GM21576 (cell line): ENCODE measurements at regions not wholly inside any gene's neighbourhood (a gene's known extent, or its start where the extent isn't known, plus 50 kb on each side); places are given as distances from the start of the nearest gene placed in this dataset.

ENCODE experiments used
- ATAC-seq: cut with Tn5 transposase; IDR thresholded peaks from one replicate; pipeline ENCODE4 v1.9.1; 2021; ENCODE audit warnings: mild to moderate bottlenecking, moderate library complexity; ENCODE audit not compliant: unreplicated experiment

DNA sequence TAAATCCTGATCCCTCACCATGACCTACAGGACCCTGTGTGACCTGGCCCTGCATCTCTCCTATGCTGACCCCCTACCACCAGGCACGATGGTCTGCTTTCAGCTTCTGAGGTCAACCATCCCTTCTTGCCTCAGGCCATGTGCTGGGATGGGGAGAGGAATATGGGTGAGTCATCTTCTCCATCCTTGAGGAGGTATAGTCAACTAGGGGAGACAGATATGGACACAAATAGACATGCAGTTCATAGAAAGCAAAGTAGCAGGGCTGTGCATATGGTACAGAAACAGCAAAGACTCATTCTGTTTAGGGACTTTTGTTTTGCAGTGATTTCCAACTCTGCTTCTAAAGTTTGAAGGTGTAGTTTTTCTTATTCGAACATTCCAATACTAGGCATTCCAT lies 250.8 kb upstream of the FGGY start:
- ATAC-seq: no peak

DNA sequence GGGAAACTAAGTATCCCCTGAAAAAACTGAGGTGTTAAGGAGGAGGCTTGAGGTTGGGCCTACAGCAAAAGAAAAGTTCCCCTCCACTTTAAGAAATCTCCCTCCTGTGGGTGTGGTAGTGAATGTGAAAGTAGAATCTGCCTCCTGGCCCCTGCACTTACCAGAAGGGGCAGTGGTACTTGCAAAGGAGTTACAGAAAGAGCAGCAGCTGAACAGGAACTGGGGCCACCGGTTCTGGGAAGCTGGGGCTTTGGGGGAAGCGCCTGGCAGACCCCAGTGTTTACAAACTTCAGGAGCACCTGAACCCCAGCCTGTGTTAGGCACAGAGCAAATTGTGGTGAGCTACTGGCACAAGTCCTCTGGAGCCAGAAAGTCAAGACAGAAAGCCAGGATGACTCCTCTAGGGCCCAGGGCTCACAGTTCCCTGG lies 250.2 kb upstream of the FGGY start:
- ATAC-seq: peak; percentile 94

DNA sequence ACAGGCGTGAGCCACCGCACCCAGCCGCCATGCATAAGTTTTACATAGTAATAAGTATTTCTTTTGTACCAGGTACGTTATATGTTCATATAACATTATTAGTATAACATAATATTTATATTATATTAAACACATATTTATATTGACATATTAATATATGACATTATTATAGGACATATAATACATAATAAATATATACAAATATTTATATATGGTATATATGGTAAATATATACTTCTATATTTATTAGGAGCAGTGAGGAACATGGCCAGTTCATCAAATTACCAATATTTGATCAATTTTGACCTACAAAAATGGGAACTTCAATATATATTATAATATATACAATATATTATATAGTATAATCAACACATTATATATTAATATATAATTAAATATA lies 245.9 kb upstream of the FGGY start:
- no peak for ATAC-seq

DNA sequence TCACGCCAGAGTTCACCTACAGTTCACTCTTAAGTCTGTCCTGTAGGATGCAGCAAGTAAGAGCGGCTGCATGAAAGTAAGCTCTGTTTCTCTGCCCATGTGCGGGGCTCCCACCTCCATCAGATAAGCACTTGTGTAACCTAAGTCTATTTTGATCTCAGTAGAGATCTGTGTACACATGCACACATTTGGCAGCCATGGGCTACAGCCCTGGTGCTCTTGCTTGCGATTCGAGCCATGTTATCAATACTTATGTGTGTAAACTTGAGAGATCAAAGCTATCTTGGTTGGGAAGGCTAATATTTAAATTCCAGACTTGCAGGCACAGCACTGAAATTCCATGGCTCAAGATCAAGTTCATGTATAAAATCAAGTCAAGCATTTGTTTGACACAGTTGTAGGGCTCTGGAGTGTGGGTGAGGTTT lies 244.7 kb upstream of the FGGY start:
- ATAC-seq: no peak

DNA sequence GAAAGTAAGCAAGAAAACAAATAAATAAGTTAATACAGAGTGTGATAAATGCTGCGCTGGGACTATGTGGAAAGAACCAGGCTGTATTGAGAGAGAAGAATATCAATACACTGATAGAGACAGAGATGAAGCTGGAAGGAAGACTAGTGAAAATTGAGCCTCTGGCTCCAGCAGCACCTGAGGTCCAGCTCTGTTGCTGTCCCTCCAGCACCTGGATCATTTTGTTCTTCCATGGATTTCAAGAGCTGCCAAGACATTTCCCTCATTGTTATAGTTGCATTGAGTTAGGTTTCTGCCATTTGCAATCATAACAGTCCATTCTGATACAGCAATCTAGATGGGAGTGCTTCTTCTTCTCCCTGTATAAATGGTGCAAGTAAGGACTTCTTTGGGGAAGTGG lies 242.7 kb upstream of the FGGY start:
- no peak for ATAC-seq

DNA sequence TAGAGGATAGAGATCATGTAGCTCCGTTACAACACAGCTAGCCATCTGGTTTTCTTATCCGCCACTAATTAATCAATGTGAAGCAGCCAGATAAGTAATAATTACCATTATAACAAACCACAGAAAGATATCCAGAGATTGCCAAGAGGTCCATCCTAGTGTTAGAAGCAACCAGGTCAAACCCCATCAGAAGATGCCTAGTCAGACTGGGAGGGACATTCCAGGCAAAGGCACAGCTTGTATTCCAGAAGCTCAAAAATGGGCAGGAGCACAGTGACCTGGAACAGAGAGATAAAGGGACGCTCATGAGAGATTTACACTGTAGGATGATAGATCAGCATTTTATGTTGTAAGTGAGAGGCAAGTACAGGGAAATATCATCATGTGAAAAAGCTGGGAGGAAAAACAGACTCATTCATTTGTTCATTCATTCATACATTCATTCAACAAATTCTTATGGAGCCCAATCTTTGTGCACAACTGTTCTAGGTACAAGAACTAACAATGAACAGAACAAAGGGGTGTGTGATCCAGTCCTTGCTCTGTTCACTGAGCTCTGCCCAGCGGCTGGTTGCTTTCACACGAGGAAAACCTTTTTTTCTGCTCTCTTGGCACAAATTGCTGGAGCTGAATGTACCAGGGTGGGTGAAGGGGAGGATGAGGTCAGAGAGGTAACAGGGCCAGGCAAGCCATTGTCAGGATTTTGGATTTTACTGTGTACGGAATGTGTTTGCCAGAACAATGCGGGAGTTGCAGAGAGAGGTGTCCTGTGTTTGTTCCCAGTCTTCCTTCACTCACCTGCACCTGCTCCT lies 240.8 kb upstream of the FGGY start:
- no peak for ATAC-seq

DNA sequence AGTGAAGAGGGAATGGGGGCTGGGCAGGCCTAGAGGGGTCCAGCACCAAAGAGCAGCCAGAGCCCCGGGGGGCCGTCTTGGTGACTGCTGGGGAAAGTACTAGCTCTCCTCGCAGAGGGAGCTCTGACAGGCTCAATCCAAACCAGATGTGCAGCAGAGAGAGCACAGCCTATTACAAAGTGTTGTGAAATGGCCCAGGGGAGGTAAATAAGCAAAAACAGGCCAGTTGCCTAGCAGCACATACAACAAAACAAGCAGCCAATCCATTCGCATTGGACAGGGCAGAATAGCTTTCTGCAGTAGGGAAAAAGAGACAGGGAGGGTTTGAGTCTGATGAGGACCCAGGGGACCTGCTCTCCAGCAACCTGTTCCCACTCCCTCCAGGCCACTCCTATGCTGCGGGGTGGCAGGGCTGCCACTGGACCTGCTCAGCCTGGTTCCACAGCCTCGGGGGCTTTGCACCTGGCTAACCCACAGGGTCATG lies 239.6 kb upstream of the FGGY start:
- ATAC-seq: no peak

DNA sequence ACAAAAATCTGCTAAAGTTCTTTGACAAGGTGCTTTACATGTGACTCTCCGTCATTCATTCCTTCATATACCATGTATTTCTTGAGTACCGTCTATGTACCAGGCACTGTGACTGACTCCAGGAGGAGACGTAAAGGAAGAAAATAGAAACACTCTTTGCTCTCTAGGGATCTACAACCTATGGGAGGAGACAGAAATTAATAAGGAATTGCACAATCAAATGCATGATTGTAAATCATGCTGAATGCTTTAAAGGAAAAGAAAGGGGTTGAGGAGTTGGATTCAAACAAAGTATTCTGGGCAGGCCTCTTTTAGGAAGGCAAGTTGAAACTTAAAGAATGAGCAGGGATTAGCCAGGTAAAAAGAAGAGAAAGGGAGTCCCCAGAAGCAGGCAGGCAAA lies 239.1 kb upstream of the FGGY start:
- ATAC-seq: no peak

DNA sequence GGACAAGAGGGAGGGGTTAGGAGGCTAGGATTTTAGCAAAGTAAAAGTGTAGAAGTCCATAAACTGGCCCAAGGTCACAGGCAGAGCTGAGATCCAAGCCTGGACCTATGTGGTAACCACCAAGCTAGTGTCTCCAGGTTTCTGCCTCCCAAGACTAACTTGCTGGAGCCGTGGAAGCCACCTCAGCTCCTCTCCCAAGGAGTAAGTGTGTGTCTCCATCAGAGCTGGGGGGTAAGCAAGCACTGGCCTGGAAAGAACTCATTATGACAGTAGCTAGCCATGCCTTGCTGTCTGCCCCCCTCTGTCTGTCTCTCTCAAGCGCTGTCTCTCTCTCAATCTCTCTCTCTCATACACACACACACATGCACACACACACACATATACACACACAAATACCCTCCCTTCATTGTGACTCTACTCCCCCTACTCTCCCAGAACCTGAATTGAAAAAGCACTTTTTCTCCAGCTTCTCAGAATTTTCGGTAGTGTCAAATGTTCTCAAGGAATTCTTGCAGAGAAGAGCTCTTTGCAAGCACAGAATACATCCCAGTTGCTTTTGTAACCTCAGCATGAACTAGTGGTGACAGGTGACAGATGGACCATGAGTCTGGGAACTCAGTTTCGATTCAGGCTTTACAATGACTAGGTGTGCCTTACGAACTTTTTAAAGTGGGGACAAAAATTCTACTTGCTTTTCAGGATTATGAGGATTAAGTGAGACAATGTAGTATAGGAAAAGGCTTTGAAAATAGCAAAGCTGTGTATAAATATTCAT lies 238.0 kb upstream of the FGGY start:
- ATAC-seq: no peak

DNA sequence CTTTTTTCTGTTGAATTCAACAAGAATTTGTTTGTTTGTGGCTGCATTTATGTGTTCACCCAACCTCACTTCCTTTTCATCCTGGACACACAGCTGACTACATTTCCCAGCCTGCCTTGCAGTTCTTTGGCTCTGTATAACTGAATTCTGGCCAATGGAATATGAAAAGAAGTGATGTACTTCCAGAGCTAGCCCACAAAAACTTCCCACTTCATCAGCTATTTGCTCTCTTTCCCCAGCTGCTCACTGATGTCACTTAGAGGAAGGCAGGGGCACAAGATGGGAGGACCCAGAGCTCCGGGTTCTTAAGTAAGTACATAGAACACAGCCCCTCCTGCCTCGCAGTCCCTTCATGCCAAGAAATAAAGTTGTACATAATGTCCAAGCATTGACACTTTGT lies 235.0 kb upstream of the FGGY start:
- no peak for ATAC-seq

DNA sequence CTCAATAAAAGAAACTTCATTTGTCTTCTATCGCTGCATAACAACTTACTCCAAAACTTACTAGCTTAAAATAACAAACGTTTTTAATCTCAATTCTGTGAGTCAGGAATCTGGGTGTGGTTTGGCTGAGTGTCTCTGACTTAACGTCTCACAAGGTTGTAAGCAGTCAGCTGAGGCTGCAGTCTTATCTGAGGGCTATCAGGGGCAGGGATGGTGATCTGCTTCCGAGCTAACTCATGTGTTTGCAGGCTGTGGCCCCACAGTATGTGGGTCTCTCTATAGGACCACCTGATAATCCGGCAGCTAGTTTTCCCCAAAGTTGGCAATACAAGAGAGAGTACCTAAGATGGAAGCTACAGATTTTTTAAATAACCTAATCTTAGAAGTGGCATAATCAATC lies 234.2 kb upstream of the FGGY start:
- no peak for ATAC-seq

DNA sequence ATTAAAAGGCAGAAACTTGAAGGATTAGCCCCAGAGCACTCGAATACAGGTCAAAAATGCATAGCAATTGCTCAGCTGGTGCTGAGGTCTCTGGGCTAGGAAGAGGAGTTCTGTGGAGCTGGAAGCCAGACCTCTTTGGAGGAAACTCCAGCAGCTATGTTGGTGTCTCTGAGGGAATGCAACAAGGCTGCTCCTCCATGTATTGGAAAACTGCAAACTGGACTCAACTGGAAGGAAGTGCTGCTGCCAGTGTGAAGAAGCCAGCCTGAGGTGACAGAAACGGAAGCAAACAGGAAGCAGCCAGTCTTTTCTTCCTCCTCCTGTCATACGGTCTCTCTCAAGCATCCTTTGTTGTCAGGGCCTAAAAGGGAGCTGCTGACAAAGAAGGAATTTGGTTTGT lies 233.4 kb upstream of the FGGY start:
- ATAC-seq: no peak

DNA sequence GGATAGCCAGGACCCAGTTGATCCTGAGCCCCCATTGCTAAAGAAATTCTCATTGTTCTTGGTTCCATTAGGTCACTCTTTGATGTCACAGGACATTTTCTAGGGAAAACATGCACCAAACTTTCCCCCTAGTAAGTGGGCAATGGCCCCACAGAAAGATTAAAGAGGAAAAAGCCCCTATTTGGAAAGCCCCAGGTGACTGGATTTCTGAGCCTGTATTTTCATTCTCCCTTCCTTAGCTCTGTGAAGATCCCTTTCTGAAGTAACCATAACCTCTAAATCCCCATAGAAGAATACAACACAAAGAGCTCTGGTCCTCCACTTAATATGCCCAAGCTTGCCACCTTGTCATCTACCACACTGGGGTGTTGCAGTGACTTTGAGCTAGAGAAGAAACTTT lies 232.3 kb upstream of the FGGY start:
- ATAC-seq: no peak

DNA sequence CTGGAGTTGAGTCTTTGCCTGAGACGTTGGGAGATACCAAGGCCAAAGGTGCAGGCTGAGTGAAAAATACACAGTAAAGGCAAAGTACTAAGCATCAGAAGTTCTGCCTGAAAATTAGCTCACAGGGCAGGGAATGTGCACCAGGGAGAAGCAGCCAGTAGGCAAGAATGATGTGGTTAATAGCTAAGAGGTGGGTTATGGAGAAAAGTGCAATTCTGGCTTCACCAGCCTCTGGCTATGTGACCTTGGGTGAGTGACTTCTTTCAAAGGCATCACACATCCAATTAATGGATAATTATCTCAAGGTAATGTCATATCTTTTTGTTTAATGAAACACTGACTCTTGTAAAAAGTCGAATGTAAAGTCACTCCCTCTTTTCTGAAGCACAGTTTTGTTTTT lies 230.7 kb upstream of the FGGY start:
- ATAC-seq: no peak

DNA sequence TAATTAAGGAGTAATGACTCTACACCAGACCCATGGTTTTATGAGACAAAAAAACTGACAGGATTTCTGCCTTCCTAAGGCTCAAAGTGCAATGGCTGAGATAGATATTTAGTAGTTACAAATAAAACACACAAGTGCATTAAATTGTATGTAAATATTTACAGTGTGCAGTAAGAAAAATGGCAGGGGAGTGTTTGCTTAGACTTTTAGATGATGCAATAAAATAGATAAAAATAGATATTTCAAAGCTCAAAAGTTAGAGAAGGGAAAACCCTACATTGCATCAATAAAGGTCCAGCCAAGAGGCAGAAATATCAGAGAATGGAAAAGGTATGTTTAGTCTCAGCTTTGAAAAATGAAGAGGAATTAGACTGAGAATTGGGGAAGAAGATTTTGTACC lies 226.3 kb upstream of the FGGY start:
- ATAC-seq: no peak

DNA sequence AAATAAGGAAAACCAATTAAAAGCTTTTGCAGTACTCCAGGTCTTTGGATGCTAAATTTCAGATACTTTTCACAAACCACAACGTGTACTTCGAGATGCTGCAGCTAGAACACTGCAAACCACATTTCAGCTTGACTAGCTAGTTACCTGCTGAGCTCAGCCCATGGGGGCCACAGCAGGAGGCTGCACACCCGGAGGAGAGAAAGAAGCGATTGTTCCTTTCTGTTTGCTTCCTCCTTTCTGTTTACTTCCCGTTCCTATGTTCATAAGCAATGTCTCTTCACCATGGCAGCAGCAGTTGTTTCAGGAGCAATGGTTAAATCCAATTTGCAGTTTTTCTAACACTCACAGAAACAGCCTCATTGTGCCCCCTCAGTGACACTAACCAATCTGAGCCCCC lies 225.6 kb upstream of the FGGY start:
- ATAC-seq: no peak

DNA sequence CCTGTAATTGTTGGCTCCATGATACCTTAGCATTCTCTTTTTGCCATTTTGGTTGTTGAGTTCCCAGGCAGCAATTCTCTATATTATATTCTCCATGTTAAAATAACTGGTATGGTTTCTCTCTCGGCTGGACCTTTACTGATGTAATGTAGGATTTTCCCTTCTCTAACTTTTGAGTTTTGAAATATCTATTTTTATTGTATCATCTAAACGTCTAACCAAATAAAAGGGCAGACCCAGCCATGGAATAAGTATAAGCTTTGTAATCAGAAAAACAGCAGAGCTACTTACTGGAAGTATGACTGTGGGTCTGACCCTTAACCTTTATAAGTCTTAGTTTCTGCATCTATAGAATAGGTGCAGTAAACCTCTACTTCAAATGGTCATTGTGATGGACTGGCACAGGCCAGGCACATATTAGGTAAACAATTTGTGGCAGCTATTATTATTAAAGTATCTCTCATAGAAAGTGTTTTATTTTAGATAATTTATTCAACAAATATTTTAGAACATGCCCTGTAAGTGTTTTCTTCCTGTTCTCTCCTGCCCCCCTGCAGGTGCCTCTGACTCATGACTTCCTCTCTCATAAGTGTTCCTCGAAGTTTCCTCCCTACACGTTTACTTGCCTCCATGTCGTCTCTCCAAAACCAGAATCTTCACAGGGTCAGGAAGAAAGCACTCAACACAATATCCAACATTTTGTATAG lies 224.9 kb upstream of the FGGY start:
- ATAC-seq: no peak

DNA sequence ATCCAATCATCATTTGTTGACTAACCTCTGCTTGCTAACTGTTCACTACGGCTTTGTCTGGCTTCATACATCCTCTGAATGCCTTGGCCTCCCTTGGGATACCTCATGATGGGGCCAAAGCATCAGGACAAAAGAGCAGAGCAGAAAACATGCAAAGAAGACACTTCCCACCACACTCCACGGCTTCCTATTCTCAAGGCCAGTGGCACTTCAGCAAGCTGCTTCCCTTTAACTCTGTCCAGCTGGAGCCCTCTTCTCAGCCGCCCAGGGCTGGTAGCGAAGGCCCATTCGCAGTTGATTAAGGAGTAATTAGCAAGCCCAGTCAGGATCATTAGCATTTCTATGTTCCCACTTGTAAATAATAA lies 224.3 kb upstream of the FGGY start:
- no peak for ATAC-seq

DNA sequence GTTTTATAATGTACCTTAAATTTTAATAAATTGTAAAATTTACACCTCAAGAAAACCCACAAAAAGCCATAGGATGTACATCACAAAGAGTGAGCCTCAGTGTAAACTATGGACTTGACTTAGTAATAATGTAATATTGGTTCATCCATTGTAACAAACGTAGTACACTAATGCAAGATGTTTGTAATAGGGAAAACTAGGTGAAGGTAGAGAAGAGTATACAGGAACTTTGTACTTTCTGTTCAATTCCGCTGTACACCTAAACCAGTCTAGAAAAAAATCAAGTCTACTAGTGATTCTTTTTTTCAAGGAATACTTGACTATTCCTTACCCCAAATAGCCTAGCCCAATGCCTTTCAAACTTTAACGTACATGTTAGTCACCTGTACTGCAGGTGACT lies 222.3 kb upstream of the FGGY start:
- ATAC-seq: no peak

DNA sequence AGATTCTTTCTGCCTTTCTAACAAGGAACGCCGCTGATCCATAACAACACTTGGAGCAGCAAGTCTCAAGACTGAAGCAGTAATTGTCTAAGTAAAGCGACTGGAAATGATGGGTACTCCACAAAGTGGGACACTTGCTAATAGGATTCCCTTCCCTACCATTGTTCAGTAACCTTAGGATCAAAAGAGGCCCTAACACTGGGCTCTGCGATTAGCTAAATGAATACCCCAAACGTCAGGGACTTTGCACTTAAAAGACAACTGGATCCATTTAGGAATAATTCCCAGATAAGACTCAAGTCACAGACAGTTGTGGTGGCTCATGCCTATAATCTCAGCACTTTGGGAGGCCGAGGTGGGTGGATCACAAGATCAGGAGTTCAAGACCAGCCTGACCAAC lies 221.9 kb upstream of the FGGY start:
- ATAC-seq: no peak

DNA sequence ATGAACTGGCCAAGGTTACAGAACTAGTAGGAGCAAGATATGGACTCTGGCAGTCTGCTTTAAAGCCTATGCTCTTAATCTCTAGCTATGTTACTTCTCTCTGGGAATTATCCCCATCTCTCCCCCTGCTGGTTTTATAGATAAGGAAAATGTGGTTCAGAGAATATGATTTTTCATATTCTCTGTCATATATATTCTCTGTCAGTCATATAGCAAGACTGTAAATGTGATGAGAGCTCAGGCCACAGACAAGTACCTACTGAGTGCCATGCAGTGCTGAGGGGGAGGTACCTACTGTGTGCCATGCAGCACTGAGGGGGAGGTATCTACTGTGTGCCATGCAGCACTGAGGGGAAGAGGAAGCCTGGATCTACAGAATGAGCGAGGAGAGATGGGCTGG lies 220.3 kb upstream of the FGGY start:
- ATAC-seq: no peak
